HT-29 (cell line): ENCODE measurements at regions not wholly inside any gene's neighbourhood (a gene's known extent, or its start where the extent isn't known, plus 50 kb on each side); places are given as distances from the start of the nearest gene placed in this dataset.

Source experiments
- DNase-seq: peaks from one replicate; pipeline ENCODE4 v3.0.0-alpha.2; 2015; ENCODE audit warnings: low spot score

GRCh38 chr3:168844894-168845482 lies 749.3 kb upstream of the GOLIM4 start:
- no peak for DNase-seq

DNA sequence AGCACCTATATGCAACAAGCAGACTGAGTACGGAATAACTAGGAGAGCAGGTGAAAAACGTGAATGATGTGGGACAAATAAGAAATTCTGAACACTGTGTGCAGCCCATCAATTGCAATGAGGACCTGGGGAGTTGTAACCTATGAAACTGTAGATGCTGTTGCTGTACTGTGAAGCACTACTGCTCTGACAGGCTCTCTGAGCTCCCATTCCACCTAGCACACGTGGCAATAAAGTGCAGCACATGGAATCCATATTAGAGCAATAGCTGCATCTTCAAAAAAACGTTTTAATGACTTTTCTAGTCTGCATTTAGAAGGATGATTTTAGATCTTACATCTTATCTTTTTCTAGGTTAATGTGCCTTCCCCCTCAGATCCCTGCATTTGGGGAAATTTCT lies 748.7 kb upstream of the GOLIM4 start:
- no peak for DNase-seq

GRCh38 chr3:168843481-168843880 lies 747.8 kb upstream of the GOLIM4 start:
- DNase-seq, result no peak

DNA sequence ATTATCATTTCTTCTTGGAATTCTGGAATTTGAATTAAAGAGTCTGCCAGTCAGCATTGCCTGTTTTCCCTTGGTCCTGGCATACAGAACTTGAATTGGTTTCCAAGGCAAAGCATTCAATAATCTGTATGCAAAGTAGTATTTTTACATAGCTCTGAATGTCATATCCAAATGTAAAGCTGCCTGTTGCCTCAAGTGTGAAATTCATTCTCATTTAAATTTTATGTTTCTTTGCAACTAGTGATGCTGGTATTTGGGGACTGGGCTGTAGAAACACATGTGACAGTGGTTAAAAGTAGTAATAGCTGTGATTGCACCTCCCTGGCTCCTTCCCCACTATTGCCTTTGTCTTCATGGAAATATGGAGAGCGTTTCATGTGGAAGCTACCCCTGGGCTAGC lies 743.9 kb upstream of the GOLIM4 start:
- DNase-seq, result no peak

- no peak for DNase-seq
These were observed 738.8 kb upstream of the GOLIM4 start for GRCh38 chr3:168834558-168834957.

GRCh38 chr3:168828943-168829342 lies 733.2 kb upstream of the GOLIM4 start:
- DNase-seq, result no peak

- no peak for DNase-seq
These were observed 732.8 kb upstream of the GOLIM4 start for GRCh38 chr3:168828536-168828935.

DNA sequence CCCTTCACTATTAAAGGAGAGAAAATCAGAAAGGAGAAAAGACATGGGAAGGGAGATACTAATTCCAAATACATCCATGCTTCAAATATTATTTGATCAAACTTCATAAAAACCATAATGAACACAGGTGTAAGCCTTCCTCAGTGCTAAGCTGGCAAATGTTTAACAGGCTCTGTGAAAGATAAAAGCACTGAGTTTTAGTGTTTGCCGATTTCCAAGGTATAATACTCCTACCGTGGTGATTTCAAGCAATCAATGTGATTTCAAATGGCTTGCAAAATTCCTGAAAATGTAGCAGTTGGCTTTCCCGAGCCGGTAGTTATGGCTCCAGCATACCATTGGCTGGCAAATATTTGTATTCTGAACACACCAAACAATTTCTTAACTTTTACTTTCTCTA lies 732.3 kb upstream of the GOLIM4 start:
- no peak for DNase-seq

DNA sequence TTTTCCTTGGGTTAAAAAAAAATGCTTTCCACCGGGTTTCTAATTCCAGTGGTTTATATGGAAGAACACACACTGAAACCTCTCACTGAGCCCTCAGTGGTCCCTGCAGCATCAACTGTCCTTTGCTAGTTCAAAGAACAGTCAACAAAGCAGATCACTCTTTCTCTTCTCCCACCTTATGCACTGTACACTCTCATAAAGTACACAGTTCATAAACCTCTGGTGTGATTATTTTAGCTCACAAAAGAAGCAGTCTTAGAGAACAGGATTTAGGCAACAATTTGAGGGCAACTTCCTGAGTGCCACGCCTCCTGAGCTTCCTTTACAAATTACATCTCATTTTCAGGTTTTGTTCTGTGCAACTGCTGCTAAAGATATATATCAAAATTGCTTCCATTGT lies 728.4 kb upstream of the GOLIM4 start:
- DNase-seq, result no peak

GRCh38 chr3:168823466-168823865 lies 727.7 kb upstream of the GOLIM4 start:
- DNase-seq, result no peak

GRCh38 chr3:168820810-168821415 lies 725.2 kb upstream of the GOLIM4 start:
- no peak for DNase-seq

GRCh38 chr3:168817177-168817576 lies 721.5 kb upstream of the GOLIM4 start:
- DNase-seq, result no peak

DNA sequence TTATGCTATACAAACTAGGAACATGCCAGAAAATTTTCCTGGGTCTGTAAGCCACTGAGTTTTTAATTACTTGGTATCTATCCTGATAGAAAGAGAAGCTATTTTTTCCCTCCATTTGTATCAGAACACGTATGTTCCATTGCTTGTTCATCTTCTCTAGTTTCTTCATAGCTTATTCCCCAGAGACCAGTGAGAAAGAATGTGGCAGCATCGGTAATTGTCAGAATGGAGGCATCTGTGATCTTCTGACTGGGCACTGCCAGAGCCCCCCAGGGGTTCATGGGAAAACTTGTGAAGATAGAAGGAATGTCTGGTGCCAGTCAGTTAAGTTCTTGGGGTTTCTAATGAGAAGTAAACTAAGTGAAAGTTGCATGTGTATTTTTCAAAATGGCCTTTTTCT lies 720.2 kb upstream of the GOLIM4 start:
- DNase-seq, result no peak

DNA sequence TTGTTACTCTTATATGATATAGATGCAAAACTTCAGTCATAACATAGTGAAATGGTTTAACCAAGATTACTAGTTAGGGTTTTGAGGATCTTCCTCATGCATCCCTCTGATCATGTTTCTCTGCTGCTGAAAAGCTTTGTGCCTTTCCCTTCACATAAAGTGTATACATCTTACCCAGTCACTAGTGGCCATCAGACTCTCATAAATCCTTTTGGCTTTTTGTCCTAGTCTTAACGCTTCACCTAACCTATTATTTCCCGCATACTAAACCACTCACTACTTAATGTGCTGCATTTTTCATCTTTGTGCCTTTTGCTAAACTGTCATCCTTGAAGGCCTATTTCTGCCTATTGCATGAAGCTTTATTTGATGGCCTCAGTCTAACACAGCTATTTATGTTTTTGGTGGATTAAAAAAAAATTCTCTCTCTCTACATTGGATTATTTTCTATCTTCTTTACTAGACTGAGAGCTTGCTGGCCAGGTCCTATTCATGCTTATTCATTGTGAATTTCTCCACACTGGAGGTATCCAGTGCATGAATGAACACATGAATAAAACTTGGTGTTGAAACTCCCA lies 717.6 kb upstream of the GOLIM4 start:
- no peak for DNase-seq

DNA sequence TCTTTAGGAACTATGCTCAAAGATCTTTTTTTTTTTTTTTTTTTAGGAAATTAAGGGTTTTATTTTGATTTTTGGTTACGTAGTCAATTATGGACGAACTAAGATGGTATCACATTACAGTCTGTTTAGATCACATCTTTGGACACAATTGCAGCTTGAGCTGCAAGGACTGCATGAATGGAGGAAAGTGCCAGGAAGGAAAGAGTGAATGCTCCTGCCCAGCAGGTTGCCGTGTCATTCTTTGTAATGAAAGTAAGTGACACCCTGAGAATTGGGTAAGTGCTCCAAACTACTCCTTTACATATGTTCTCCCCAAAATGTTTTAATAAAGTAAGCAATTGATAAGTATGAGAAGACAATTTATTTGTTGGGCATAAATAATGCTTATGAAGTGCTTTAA lies 716.5 kb upstream of the GOLIM4 start:
- DNase-seq, result no peak

DNA sequence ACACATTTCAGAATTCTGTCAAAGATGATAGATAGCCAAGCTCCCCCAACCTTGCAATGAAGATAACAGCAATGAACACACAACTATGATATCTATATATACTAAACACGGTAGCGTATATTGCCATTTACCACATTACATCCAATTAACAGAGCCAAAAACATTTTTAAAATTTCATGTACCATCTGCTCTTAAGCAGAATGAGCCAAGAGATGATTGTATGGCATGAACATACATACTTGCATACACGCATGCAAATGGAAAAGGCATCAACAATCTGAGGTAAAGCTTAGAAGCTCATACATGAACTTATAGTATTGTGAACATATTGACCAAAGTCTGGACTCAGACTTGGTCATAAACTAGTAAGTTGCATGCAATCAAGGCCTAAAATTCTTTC lies 712.9 kb upstream of the GOLIM4 start:
- DNase-seq, result no peak

DNA sequence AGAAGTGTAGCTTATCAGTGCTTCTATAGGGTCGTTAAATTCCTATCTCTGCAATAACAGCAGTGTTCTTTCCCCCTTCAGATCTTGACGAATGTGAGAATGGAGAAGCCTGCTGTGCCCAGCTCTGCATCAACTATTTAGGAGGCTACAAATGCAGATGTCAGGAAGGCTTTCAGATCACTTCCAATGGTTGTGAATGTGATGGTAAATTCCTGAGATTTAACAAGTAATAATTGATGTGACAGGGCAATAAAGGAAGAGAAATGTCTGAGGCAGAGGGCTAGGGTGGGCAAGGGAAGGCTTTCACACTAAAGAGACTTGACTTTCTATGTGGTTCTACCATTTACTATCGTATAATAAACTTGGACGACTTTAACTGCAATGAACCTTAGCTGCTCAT lies 711.7 kb upstream of the GOLIM4 start:
- no peak for DNase-seq

DNA sequence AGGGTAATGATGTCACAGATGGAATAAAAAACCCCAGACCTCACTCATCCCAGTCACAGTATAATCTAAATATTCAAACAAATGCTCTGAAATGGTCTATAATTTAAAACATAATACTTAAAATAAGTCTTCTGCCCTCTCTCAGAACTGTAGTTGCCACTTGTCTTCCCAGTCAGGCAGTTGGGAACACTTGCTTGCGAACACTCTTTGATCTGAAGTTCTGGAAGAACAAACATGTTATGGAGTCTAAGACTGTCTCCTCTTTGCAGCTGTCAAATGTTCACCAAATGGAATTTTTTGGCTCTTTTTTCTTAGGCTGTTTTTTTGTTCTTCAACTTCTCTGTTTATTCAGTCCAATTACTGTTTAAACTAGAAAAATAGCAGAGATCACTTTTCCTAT lies 711.1 kb upstream of the GOLIM4 start:
- no peak for DNase-seq

DNA sequence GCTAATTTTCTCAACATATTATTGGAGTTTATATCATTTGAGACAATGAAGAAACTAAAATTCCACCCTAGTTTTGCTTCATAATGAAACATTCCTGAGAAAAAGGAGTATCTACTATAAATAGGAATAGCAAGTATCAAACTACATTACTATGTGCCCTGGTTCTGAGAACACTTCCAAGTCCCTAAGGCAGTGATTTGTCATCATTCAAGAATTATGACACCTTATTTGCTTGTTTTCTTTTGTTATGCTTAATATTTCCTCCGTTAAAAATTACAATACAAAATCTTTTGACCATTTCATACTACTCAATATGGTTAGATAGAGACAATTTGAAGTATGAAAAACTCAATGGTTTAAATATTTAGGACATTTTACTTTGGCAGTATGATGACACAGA lies 707.8 kb upstream of the GOLIM4 start:
- no peak for DNase-seq

GRCh38 chr3:168802766-168803165 lies 707.0 kb upstream of the GOLIM4 start:
- no peak for DNase-seq

GRCh38 chr3:168801794-168802193 lies 706.1 kb upstream of the GOLIM4 start:
- DNase-seq, result no peak

DNA sequence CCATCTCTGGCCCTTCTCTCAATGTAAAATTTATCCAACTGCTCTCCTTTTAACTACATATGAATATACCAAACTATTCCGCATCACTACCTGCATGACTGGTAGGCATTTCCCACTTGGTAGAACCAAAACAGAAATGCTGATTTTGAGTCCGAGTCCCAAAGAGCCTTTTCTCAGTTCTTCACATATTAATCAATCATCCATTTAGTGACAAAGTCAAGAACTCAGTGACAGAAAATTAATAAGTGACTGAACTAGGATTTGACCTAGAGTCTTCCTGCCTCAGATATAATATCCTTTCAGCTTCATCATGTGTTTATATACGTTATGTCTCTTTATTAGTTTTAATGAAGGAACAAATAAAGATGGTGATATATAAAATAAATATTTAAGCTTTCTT lies 700.6 kb upstream of the GOLIM4 start:
- no peak for DNase-seq

GRCh38 chr3:168794427-168794826 lies 698.7 kb upstream of the GOLIM4 start:
- no peak for DNase-seq

DNA sequence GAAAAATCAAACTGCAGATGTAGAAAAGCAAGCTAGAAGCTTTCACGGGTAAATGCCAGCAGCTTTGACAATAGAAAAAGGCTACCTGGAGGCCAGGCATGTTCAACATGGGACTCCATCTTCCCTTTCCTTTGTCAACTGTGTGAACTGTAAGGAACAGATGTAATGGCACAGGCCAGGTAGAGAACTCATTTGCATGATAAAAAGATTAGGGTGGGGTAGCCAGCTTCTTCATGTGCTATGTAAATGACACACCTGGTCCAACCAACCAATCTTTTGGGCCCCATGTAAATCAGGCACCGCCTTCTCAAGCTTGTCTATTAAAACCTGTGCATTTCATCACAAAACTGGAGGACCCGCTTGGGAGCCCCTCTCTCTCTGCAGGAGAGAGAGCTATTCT lies 686.5 kb upstream of the GOLIM4 start:
- no peak for DNase-seq
